ENCODE measurements at regions not wholly inside any gene's neighbourhood (a gene's known extent, or its start where the extent isn't known, plus 50 kb on each side); places are given as distances from the start of the nearest gene placed in this dataset.

GRCh38 chr5:112013660-112014059 lies 256.7 kb upstream of the NREP start:
- no peak for TF ChIP-seq POLR2AphosphoS5 (IDR thresholded peaks at IDR 0.05)
- TF ChIP-seq, protein P1, sequence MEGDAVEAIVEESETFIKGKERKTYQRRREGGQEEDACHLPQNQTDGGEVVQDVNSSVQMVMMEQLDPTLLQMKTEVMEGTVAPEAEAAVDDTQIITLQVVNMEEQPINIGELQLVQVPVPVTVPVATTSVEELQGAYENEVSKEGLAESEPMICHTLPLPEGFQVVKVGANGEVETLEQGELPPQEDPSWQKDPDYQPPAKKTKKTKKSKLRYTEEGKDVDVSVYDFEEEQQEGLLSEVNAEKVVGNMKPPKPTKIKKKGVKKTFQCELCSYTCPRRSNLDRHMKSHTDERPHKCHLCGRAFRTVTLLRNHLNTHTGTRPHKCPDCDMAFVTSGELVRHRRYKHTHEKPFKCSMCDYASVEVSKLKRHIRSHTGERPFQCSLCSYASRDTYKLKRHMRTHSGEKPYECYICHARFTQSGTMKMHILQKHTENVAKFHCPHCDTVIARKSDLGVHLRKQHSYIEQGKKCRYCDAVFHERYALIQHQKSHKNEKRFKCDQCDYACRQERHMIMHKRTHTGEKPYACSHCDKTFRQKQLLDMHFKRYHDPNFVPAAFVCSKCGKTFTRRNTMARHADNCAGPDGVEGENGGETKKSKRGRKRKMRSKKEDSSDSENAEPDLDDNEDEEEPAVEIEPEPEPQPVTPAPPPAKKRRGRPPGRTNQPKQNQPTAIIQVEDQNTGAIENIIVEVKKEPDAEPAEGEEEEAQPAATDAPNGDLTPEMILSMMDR (IDR thresholded peaks at IDR 0.05): no peak
- no peak for TF ChIP-seq POLR2A (IDR thresholded peaks at IDR 0.05; ENCODE audit: low read depth)
